Fibroblast of skin of scalp (primary cell): ENCODE measurements at regions not wholly inside any gene's neighbourhood (a gene's known extent, or its start where the extent isn't known, plus 50 kb on each side); places are given as distances from the start of the nearest gene placed in this dataset.
"Not testable (repeated sequence)": the region's sequence is repeated elsewhere in the genome, so short reads cannot be mapped to it uniquely, and the experiment has no call there.

Experiments
- DNase-seq: peaks from one replicate; pipeline ENCODE4 v3.0.0-alpha.2; 2013

GRCh38 chr18:39486268-39486667 is 1920.7 kb upstream of the CELF4 start:
- no peak for DNase-seq

GRCh38 chr18:39485696-39486095 is 1920.1 kb upstream of the CELF4 start:
- DNase-seq: no peak

- DNase-seq: no peak
Measured at GRCh38 chr18:39481281-39481680, 1915.7 kb upstream of the CELF4 start.

- no peak for DNase-seq
Measured at GRCh38 chr18:39480494-39481195, 1915.0 kb upstream of the CELF4 start.

GRCh38 chr18:39464006-39464405 is 1898.4 kb upstream of the CELF4 start:
- DNase-seq: no peak

GRCh38 chr18:39462436-39462835 is 1896.8 kb upstream of the CELF4 start:
- no peak for DNase-seq

GRCh38 chr18:39460136-39460535 is 1894.5 kb upstream of the CELF4 start:
- DNase-seq: no peak

GRCh38 chr18:39455285-39455684 is 1889.7 kb upstream of the CELF4 start:
- peak; percentile 2 for DNase-seq

GRCh38 chr18:39454866-39455265 is 1889.3 kb upstream of the CELF4 start:
- DNase-seq: no peak

- peak; percentile 7 for DNase-seq
Measured at GRCh38 chr18:39453882-39454281, 1888.3 kb upstream of the CELF4 start.

- DNase-seq: no peak
Measured at GRCh38 chr18:39453356-39453755, 1887.8 kb upstream of the CELF4 start.

GRCh38 chr18:39450958-39451357 is 1885.4 kb upstream of the CELF4 start:
- DNase-seq: no peak

GRCh38 chr18:39449566-39449965 is 1884.0 kb upstream of the CELF4 start:
- no peak for DNase-seq

- no peak for DNase-seq
Measured at GRCh38 chr18:39448942-39449341, 1883.3 kb upstream of the CELF4 start.

GRCh38 chr18:39444957-39445356 is 1879.4 kb upstream of the CELF4 start:
- DNase-seq: not testable (repeated sequence)

- DNase-seq: no peak
Measured at GRCh38 chr18:39441648-39442047, 1876.0 kb upstream of the CELF4 start.

- no peak for DNase-seq
Measured at GRCh38 chr18:39435996-39436395, 1870.4 kb upstream of the CELF4 start.

GRCh38 chr18:39435209-39435608 is 1869.6 kb upstream of the CELF4 start:
- no peak for DNase-seq

- DNase-seq: no peak
Measured at GRCh38 chr18:39434223-39434920, 1868.8 kb upstream of the CELF4 start.

- DNase-seq: no peak
Measured at GRCh38 chr18:39425172-39425850, 1859.7 kb upstream of the CELF4 start.

GRCh38 chr18:39424261-39424660 is 1858.7 kb upstream of the CELF4 start:
- DNase-seq: no peak

GRCh38 chr18:39421276-39421675 is 1855.7 kb upstream of the CELF4 start:
- no peak for DNase-seq

GRCh38 chr18:39419315-39419714 is 1853.7 kb upstream of the CELF4 start:
- DNase-seq: no peak

- no peak for DNase-seq
Measured at GRCh38 chr18:39415471-39415870, 1849.9 kb upstream of the CELF4 start.
